GM21529 (cell line): ENCODE measurements at regions not wholly inside any gene's neighbourhood (a gene's known extent, or its start where the extent isn't known, plus 50 kb on each side); places are given as distances from the start of the nearest gene placed in this dataset.
"Not testable (repeated sequence)": the region's sequence is repeated elsewhere in the genome, so short reads cannot be mapped to it uniquely, and the experiment has no call there.

Source experiments
- ATAC-seq: cut with Tn5 transposase; IDR thresholded peaks from one replicate; pipeline ENCODE4 v1.9.1; 2021; ENCODE audit not compliant: unreplicated experiment

DNA sequence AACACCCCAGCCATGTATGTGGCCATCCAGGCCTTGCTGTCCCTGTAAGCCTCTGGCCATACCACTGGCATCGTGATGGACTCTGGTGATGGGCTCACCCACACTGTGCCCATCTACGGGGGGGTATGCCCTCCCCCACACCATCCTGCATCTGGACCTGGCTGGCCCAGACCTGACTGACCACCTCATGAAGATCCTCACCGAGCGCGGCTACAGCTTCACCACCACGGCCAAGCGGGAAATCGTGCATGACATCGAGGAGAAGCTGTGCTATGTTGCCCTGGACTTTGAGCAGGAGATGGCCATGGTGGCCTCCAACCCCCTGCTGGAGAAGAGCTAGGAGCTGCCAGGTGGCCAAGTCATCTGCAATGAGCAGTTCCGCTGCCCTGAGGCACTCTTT lies 80.4 kb upstream of the ZCCHC2 start:
- no peak for ATAC-seq

DNA sequence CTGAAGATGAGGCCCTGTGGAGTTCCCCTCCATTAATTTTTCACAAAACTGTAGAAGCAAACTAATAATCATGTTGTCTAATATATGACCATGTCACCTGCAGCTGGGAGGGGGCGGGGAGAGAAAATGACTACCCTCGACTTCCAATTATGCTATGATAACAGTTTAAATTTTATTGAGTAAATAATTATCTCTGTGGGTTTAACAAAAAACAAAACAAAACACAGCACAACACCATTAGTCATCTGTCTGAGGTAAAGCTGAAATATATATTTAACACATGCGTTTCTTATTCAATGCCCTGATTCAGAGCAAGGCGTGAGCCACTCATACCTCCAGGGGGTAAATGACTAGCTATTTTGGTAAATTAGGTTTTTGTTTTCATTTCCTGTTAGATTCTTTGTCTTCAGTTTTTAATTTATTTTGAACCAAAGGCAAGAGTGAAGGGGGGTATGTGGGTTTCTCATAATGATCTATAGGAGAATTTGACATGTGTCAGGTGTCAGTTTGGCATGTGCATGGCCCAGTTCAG lies 77.4 kb upstream of the ZCCHC2 start:
- ATAC-seq: no peak

DNA sequence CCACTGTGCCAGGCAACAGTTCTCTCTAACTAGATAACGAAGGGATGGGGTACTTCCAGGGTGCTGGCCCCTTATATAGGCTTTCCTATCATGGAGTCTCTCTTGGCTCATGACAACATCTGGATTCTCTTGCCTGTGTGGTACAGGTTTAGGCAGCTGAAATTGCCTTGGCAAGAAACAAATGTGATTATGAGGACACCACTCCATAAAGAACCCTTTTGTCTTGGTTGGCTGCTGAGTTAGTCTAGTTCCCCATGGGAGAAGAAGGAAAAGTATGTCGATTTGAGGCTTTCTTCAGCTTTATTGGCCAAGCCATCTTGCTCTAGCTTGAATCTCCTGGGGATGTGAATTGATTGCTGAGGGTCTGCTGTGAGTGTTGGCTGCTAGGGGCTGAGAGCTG lies 76.3 kb upstream of the ZCCHC2 start:
- ATAC-seq: no peak

DNA sequence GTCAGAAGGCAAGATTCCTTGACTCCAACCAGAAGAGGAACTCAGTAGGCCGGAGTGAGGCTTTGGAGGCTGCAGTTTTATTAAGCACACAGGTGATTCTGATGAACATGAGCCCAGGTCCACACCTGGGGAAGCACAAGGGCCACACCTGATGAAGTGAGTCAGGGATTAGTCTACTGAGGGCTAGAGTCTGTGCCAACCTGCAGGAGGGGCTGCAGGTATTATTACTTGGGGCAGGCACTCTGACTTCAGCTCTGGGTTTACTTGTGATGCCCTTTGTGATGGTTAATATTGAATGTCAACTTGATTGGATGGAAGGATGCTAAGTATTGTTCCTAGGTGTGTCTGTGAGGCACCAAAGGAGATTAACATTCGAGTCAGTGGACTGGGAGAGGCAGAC lies 75.2 kb upstream of the ZCCHC2 start:
- ATAC-seq: no peak

DNA sequence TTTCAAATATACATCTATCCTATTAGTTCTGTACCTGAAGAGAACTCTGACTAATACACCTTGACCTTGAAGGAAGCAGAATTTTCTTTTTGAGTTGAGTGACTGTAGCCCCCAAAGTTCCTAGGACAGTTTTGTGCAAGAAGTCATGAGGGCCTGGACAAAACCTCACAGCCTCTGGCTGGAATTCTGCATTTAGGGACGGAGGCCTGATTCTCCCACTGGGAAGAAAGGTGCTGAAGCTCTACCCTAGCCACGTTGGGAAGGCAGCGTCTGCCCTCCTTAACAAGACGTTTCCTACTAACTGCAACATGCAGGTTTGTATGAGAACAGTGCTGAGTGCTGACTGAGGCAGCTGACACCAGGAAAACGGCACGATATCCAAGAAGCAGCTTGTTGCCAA lies 74.4 kb upstream of the ZCCHC2 start:
- ATAC-seq: no peak

DNA sequence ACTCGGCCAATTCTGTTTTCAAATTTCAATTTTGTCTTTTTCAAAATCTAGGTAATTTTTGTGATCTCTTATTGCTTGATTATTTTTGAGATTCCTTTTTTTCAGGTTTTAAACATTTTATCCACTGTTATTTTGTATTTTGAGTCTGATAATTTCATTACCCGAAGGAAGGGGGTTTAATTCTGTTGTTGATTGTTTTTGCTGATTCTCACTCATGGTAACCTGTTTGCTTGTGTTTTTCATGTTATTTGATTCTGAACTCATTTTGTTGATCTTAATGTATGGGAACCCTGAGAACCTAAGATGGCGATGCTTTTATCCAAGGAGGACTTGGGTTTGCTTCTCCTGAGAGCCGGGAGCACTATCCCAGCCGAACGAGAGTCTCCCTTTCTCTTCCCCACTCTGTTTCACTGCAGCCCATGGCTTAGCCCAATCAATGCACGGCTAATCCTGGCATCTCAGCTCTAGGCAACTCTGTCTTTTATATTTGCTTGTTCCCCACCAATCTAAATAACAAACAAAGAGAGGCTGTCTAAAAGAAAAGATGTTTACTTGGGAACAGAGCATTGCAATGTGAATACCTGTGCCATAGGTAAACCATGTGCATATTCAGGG lies 73.2 kb upstream of the ZCCHC2 start:
- no peak for ATAC-seq

DNA sequence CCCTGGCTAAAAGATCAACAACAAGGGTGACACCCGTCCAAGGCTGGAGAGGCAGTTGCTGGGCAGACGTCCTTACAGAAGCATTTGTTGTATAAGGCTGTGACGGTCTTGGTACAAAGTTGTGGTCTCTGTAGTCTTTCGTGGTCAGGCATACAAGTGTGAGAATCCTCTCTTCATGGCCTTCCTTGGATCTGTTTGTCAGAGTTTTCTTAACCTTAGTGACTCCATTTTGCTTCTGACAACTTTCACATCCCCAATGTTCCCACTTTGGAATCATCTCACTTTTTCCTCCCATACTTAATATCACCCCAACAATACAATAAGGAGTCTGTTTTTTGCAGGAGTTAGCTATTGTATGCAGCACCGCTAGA lies 72.7 kb upstream of the ZCCHC2 start:
- no peak for ATAC-seq

DNA sequence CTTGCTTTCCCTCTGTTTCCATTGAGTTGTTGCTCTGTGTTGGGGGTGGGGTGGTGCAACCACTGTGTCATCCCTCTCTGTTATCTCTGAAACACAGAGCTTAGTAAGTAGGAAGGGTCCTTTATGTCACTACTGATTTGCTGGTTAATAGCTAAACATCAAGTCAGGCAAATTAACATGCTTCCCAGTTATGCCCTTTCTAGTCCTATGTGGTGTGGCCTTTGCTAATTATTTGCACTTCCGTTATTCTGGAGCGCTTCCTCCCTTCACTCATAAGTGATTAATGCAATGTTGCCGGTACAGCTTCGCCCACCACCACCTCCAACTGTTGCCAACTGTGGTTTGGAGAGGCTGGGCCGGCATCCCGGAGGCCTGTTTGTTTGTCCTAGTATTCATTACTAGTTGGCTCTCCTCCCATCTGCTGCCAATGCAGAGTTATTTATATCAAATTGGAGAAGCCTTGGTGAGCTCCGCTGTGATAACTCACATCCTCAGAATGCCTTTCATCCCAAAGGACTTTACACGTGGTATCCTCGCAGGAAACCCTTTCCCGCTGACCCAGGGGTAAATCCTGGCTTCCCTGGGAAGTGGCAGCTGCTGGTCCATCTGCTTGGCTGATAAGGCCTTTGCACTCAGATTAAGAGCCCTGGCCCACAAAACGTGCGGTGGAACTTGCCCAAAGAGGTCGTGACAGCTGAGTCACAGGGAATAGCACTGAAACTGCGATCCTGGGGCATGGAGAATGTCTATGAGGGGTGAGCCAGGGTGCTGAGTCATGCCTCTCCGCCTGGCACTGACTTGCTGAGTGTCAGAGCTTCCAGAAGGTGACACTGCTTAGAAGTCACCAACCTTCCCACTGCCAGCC lies 72.0 kb upstream of the ZCCHC2 start:
- no peak for ATAC-seq

DNA sequence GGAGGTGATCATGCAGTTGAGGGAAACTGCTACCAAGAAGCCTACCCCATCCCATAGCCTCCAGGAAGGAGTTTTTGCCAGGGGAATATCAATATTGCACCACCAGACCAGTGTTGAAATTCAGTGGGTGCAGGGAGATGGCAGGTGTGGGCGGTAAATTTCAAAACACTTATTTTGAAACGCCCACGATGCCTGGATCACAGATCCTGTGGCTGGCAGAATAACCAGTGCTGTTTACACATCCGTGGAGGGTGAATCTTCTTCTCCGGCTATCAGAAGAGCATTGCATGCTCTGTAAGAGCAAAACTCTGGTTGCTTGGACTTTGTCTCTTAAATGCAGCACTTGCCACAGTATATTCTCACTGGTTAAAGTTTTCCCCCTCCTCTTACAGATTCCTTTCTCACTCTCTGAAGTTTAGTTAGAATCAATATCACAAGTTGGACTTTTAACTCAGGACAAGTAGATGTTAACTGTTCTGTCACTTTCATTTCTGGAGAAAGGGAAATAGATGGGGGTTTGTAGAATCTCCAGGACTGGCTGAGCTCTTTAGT lies 70.5 kb upstream of the ZCCHC2 start:
- no peak for ATAC-seq

DNA sequence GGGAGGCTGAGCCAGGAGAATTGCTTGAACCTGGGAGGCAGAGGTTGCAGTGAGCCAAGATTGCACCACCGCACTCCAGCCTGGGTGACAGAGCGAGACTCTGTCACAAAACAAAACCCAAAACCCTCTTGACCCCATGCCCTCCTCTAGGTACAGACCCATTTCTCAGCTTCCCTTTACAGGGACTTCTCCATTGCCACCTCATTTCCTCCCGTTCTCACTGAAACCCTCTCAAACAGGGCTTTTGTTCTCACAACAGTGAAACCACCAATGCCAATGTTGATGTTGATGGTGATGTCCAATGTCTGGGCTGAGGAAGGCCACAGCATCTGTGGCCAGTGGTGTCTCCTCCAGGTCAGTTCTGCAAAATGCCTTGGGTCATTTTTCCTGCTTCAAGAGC lies 69.0 kb upstream of the ZCCHC2 start:
- ATAC-seq: peak; percentile 45

DNA sequence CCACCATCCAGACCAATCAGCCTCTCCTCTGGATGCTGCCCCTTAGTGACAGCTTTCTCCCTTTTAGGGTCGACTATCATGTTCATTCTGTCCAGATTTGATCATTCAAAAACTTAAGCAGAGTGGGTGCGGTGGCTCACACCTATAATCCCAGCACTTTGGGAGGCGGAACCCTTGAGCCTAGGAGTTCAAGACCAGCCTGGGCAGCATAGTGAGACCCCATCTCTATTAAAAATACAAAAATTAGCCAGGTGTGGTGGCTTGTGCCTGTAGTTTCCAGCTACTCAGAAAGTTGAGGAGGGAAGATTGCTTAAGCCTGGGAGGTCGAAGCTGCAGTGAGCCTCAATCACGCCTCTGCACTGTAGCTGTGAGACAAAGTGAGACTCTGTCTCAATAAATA lies 68.3 kb upstream of the ZCCHC2 start:
- no peak for ATAC-seq

DNA sequence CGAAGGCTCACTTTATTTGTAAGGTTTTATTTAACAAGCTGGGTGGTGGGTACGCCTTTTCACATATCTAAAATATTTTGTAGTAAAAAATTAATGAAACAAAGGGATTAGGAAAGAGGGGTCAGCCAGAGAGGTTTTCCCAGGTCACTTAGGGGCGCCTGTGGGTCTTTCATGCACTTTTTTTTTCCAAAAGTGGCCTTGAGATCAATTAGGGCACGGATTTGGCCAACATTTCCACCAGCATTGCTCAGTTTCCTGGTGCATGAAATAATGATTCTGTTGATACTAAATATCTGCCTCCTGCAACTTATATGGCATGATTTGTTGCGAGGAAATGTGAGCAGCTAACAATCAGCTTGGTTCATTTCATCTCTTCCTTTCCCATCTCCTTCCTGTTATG lies 67.6 kb upstream of the ZCCHC2 start:
- no peak for ATAC-seq

DNA sequence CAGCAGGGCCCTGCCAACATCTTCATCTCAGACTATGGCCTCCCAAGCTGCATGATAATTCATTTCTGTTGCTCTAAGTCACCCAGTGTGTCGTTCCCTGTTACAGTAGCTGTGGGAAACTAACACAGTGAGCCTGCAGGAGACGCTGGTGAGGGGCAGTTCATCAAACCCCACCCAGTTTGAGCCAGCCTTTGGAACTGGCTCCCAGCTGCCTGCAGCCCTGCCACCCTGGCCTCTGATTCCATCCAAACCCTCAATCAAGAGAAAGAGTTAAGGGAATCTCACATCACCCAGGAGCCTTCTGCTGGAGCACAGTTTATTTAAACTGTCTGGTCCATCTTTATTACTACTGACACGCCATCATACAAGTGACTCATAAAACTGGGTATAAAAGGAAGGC lies 64.9 kb upstream of the ZCCHC2 start:
- ATAC-seq: no peak

DNA sequence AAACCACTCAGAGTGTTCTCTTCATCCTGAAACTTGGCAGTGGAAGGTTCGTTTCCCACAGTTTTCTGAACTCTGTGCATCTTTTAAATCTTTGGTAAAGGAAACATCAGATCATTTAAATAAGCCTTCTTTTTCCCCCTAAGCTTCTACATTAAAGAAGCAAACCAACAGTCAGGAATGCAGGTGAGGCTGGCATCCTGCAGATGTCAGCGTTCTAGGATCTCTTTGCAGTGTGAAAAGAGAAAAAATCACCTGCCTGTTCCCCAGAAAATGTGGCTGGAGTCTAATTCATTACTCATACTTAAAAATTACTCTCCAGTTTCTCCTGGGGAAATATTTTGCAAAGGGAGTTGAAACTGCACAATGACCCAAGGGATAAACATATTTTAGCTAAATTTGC lies 64.5 kb upstream of the ZCCHC2 start:
- no peak for ATAC-seq

DNA sequence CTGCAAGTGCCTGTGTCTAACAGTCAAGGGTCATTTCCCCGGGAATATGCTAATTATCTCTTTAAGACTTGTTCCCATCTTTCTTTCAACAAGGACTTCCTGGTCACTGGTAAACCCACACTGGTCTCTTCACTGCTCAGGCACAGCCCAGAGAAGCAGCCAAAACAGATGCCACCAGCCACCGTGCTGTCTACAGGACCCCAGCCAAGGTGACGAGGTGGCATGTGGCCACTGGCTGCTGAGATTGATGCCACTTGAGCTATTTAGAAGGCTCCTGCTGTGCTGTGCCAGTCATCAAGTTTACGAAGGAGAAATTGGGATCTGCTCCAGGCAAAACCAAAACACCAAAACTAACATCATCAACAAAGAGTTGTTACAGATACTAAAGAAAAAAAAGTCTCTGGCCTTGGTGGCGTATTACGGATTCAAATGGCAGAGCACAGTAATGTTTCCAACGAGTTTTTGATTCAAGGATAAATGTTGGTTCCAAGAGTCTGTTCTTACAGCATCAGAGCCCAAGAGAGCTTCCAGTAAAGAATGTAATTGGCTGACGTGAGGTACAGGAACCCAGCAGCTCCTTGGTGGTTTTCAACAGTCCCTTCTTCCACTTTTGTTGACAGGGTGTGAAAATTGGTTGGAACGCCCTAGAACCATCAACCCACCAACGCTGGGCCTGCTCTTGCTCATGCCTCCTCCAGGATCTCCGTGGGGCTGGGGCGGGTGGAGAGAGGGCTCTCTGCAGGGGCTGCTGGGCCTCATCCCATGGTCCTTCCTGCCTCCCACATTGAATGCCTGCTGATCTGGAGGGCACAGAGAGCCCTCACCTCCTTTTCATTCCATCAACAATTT lies 63.7 kb upstream of the ZCCHC2 start:
- no peak for ATAC-seq

DNA sequence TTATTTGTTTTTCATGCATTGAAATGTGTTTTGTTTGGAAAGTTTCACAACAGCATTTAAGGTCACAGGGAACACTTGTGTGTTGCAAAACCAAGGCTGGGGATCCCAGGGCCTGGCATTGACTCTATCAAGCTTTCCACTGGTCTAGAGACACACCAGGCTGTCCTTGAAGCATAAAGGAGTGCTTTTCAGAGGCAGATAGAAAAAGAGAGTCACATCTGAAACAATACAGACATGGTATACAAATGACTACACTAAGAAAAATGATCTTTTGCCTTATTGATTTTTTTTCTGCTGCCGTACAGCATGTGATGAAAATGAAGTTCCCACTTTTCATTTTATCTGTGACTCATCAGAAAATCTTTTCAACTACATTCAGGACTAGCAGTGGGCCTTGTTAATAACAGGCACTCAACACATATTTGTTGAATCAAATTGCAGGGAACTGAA lies 61.9 kb upstream of the ZCCHC2 start:
- no peak for ATAC-seq

DNA sequence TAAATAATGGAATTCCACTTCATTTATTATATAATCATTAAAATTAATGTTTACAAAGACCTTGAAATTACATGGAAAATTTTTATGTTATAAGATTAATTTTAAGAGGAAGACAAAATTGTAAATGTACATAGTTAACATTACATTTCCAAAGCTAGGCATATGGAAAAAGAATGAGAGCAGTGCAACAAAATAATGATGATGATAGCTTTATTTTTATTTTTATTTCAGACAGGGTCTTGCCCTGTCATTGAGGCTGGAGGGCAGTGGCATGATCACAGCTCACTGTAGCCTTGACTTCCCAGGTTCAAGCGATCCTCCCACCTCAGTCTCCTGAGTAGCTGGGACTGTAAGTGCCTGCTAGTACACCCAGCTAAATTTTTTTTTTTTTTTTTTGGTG lies 61.2 kb upstream of the ZCCHC2 start:
- no peak for ATAC-seq

DNA sequence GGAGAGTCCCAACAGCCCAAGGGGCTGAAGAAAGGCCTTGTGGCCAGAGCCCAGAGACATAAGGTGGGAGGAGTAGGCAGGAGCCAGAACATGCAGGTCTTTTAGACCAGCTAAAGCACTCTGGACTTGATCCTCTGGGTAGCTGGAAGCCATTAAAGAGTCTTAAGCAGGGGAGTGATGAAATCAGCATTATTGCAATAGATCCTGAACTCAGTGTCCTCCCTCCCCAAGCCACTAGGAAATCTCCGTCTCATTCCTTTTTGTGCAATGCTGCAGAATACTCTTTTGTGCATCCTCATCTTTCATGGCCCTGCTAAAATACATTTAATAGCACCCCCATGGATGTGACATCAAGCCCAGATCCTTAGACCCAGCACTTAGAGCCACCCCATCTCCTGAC lies 58.6 kb upstream of the ZCCHC2 start:
- no peak for ATAC-seq

DNA sequence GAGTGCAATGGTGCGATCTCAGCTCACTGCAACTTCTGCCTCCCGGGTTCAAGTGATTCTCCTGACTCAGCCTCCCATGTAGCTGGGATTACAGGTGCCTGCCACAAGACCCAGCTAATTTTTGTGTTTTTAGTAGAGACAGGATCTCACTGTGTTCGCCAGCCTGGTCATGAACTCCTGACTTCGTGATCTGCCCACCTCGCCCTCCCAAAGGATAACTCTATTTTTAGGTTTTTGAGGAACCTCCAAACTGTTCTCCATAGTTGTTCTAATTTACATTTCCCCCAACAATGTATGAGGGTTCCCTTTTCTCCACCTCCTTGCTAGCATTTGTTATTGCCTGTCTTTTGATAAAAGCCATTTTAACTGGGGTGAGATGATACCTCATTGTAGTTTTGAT lies 53.7 kb upstream of the ZCCHC2 start:
- ATAC-seq: not testable (repeated sequence)
